Fibroblast of skin of left biceps (primary cell): ENCODE measurements at regions not wholly inside any gene's neighbourhood (a gene's known extent, or its start where the extent isn't known, plus 50 kb on each side); places are given as distances from the start of the nearest gene placed in this dataset.
"Not testable (repeated sequence)": the region's sequence is repeated elsewhere in the genome, so short reads cannot be mapped to it uniquely, and the experiment has no call there.

Source experiments
- DNase-seq, 2 experiments: peaks; one replicate each; pipeline ENCODE4 v3.0.0-alpha.2; 2013; ENCODE audit warnings: low read depth in 2 of 2

- DNase-seq = no peak
These were observed 253.9 kb downstream of the AGTPBP1 start for GRCh38 chr9:85487872-85488271.

GRCh38 chr9:85484235-85484634 lies 257.5 kb downstream of the AGTPBP1 start:
- no peak for DNase-seq

GRCh38 chr9:85483208-85483607 lies 258.5 kb downstream of the AGTPBP1 start:
- DNase-seq = no peak

GRCh38 chr9:85479305-85479704 lies 262.4 kb downstream of the AGTPBP1 start:
- no peak for DNase-seq

- DNase-seq = no peak
These were observed 262.9 kb downstream of the AGTPBP1 start for GRCh38 chr9:85478847-85479246.

GRCh38 chr9:85474896-85475295 lies 266.9 kb downstream of the AGTPBP1 start:
- not testable (repeated sequence) for DNase-seq

- no peak for DNase-seq
These were observed 270.0 kb downstream of the AGTPBP1 start for GRCh38 chr9:85471791-85472190.

- DNase-seq = no peak
These were observed 272.7 kb downstream of the AGTPBP1 start for GRCh38 chr9:85469041-85469440.

- DNase-seq = no peak
These were observed 274.9 kb downstream of the AGTPBP1 start for GRCh38 chr9:85466834-85467233.

- DNase-seq = not testable (repeated sequence)
These were observed 283.5 kb downstream of the AGTPBP1 start for GRCh38 chr9:85458114-85458864.

- no peak for DNase-seq
These were observed 287.9 kb downstream of the AGTPBP1 start for GRCh38 chr9:85453850-85454249.

GRCh38 chr9:85452841-85453240 lies 288.9 kb downstream of the AGTPBP1 start:
- DNase-seq = no peak

- no peak for DNase-seq
These were observed 290.1 kb downstream of the AGTPBP1 start for GRCh38 chr9:85451680-85452079.

GRCh38 chr9:85445887-85446286 lies 295.9 kb downstream of the AGTPBP1 start:
- no peak for DNase-seq

GRCh38 chr9:85444243-85444642 lies 297.5 kb downstream of the AGTPBP1 start:
- no peak for DNase-seq

GRCh38 chr9:85443190-85443598 lies 298.6 kb downstream of the AGTPBP1 start:
- DNase-seq = no peak

GRCh38 chr9:85439791-85440190 lies 302.0 kb downstream of the AGTPBP1 start:
- DNase-seq = no peak

GRCh38 chr9:85433956-85434355 lies 307.8 kb downstream of the AGTPBP1 start:
- DNase-seq = not testable (repeated sequence)

GRCh38 chr9:85433551-85433950 lies 308.2 kb downstream of the AGTPBP1 start:
- DNase-seq = not testable (repeated sequence)

GRCh38 chr9:85433046-85433445 lies 308.7 kb downstream of the AGTPBP1 start:
- no peak for DNase-seq

- DNase-seq = no peak
These were observed 309.2 kb downstream of the AGTPBP1 start for GRCh38 chr9:85432599-85432998.

- DNase-seq = no peak
These were observed 310.2 kb downstream of the AGTPBP1 start for GRCh38 chr9:85431339-85432102.
